OCI-LY7 (cell line): ENCODE measurements at regions not wholly inside any gene's neighbourhood (a gene's known extent, or its start where the extent isn't known, plus 50 kb on each side); places are given as distances from the start of the nearest gene placed in this dataset.

Experiments
- EZH2phosphoT487 ChIP-seq: fragments of 200-600 bp; sonication (generic); IDR thresholded peaks from 2 replicates; pipeline ENCODE4 v1.6.1; 2018; ENCODE audit warnings: low read depth, borderline replicate concordance, mild to moderate bottlenecking, mixed run types, antibody characterized with exemption, low read length, moderate library complexity, mixed read lengths
- TF ChIP-seq, protein P1 (sequence below): fragments of 200-600 bp; sonication (generic); conservative IDR thresholded peaks from 2 replicates; pipeline ENCODE4 v1.5.1; 2014; ENCODE audit warnings: mild to moderate bottlenecking, antibody characterized with exemption, low read length, moderate library complexity, mixed read lengths

DNA sequence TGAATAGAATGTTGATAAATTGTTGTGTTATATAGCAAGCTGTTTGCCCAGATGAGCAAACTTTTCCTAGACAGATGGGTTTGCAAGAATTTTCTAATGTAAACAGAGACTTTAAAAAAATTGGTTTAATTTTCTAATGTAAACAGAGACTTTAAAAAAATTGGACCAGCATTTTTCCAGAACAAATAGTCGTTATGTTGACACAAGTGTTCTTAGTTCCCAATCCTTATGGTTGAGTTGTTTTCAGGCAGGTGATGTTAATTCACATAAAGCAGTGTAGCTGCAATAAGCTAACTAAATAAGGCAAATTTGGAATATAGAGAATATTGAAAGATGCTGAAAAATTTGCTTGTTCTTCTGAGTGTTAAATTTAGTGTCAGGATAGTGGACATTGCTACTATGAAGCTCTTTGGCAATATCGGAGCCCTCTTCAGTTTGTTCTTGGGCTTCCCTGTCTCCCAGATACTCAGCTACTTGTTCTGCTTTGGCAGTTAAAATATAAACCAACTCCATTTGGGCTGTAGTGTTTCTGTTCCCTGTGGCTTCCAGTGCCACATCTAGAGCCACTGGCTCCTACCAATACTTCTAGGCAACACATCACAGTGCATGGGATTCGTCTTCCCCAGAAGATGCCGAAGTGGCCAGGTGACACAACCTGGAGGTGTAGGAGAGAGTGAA is 105.7 kb downstream of the DYNAP start:
- TF ChIP-seq, protein P1, sequence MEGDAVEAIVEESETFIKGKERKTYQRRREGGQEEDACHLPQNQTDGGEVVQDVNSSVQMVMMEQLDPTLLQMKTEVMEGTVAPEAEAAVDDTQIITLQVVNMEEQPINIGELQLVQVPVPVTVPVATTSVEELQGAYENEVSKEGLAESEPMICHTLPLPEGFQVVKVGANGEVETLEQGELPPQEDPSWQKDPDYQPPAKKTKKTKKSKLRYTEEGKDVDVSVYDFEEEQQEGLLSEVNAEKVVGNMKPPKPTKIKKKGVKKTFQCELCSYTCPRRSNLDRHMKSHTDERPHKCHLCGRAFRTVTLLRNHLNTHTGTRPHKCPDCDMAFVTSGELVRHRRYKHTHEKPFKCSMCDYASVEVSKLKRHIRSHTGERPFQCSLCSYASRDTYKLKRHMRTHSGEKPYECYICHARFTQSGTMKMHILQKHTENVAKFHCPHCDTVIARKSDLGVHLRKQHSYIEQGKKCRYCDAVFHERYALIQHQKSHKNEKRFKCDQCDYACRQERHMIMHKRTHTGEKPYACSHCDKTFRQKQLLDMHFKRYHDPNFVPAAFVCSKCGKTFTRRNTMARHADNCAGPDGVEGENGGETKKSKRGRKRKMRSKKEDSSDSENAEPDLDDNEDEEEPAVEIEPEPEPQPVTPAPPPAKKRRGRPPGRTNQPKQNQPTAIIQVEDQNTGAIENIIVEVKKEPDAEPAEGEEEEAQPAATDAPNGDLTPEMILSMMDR, result no peak
- TF ChIP-seq EZH2phosphoT487, result no peak
